SK-N-SH treated with all-trans-retinoic acid at 6 μM for 48 hours (cell line): ENCODE measurements at regions not wholly inside any gene's neighbourhood (a gene's known extent, or its start where the extent isn't known, plus 50 kb on each side); places are given as distances from the start of the nearest gene placed in this dataset.

ENCODE experiments used
- ATAC-seq: fragments of 200-7000 bp; cut with Tn5 transposase; 3 replicates; pipeline ENCODE4 v1.9.1; 2020; ENCODE audit warnings: mild to moderate bottlenecking, moderate library complexity
- ARNTL ChIP-seq: fragments of 450-650 bp; formaldehyde crosslinking; IDR thresholded peaks from 2 replicates; pipeline ENCODE4 v1.5.0; 2020; ENCODE audit warnings: low read depth, mild to moderate bottlenecking, moderate library complexity, borderline replicate concordance
- CSDC2 ChIP-seq: fragments of 250-450 bp; sonication (Bioruptor Pico); IDR thresholded peaks from 2 replicates; pipeline ENCODE4 v1.5.0; 2020; ENCODE audit warnings: mild to moderate bottlenecking, moderate library complexity
- CSRNP3 ChIP-seq: fragments of 250-450 bp; sonication (Bioruptor Pico); IDR thresholded peaks from 2 replicates; pipeline ENCODE4 v1.5.1; 2021; ENCODE audit warnings: mild to moderate bottlenecking, moderate library complexity
- ESRRG ChIP-seq: fragments of 250-450 bp; sonication (Bioruptor Pico); IDR thresholded peaks from 2 replicates; pipeline ENCODE4 v1.6.1; 2021; ENCODE audit warnings: mild to moderate bottlenecking
- GLIS3 ChIP-seq: fragments of 250-450 bp; sonication (Bioruptor Pico); IDR thresholded peaks from 2 replicates; pipeline ENCODE4 v1.5.0; 2020; ENCODE audit warnings: mild to moderate bottlenecking, moderate library complexity
- ISL1 ChIP-seq: fragments of 250-450 bp; sonication (Bioruptor Pico); IDR thresholded peaks from 2 replicates; pipeline ENCODE4 v2.1.2; 2022; ENCODE audit warnings: mild to moderate bottlenecking, moderate library complexity
- OSR1 ChIP-seq: fragments of 250-450 bp; sonication (Bioruptor Pico); IDR thresholded peaks from 2 replicates; pipeline ENCODE4 v1.8.0; 2022; ENCODE audit warnings: moderate library complexity, mild to moderate bottlenecking, inconsistent platforms
- PPARA ChIP-seq: fragments of 250-450 bp; sonication (Bioruptor Pico); IDR thresholded peaks from 2 replicates; pipeline ENCODE4 v1.5.0; 2020; ENCODE audit warnings: mild to moderate bottlenecking, borderline replicate concordance
- SNAI2 ChIP-seq: fragments of 250-450 bp; sonication (Bioruptor Pico); IDR thresholded peaks from 2 replicates; pipeline ENCODE4 v1.5.0; 2020; ENCODE audit warnings: mild to moderate bottlenecking, moderate library complexity
- TCF4 ChIP-seq: fragments of 250-450 bp; sonication (Bioruptor Pico); IDR thresholded peaks from 2 replicates; pipeline ENCODE4 v1.8.0; 2021; ENCODE audit warnings: mild to moderate bottlenecking, moderate library complexity, borderline replicate concordance
- TOX ChIP-seq: fragments of 250-450 bp; sonication (Bioruptor Pico); IDR thresholded peaks from 2 replicates; pipeline ENCODE4 v1.8.0; 2021; ENCODE audit warnings: mild to moderate bottlenecking, moderate library complexity, borderline replicate concordance
- TSHZ2 ChIP-seq: fragments of 250-450 bp; sonication (Bioruptor Pico); IDR thresholded peaks from 2 replicates; pipeline ENCODE4 v1.5.0; 2020; ENCODE audit warnings: mild to moderate bottlenecking, moderate library complexity
- ZC3H10 ChIP-seq: fragments of 250-450 bp; sonication (Bioruptor Pico); IDR thresholded peaks from 2 replicates; pipeline ENCODE4 v1.5.1; 2021; ENCODE audit warnings: mild to moderate bottlenecking, moderate library complexity
- ZFP3 ChIP-seq: fragments of 250-450 bp; sonication (Bioruptor Pico); IDR thresholded peaks from 2 replicates; pipeline ENCODE4 v1.5.0; 2020; ENCODE audit warnings: mild to moderate bottlenecking, moderate library complexity
- ZFP30 ChIP-seq: fragments of 450-650 bp; formaldehyde crosslinking; IDR thresholded peaks from 2 replicates; pipeline ENCODE4 v1.5.0; 2022; ENCODE audit warnings: mild to moderate bottlenecking, moderate library complexity
- ZNF565 ChIP-seq: fragments of 450-650 bp; formaldehyde crosslinking; conservative IDR thresholded peaks from 2 replicates; pipeline ENCODE4 v1.5.0; 2020; ENCODE audit warnings: low read depth, mild to moderate bottlenecking, moderate library complexity
- ZNF8 ChIP-seq: fragments of 450-650 bp; formaldehyde crosslinking; IDR thresholded peaks from 2 replicates; pipeline ENCODE4 v1.5.0; 2020; ENCODE audit warnings: mild to moderate bottlenecking, moderate library complexity
- TF ChIP-seq, protein P1 (sequence below): fragments of 250-450 bp; sonication (Bioruptor Pico); IDR thresholded peaks from 2 replicates; pipeline ENCODE4 v1.8.0; 2020; ENCODE audit warnings: mild to moderate bottlenecking, moderate library complexity, borderline replicate concordance
- TF ChIP-seq, protein P2 (sequence below): fragments of 250-450 bp; sonication (Bioruptor Pico); IDR thresholded peaks from 2 replicates; pipeline ENCODE4 v1.8.0; 2021; ENCODE audit warnings: low read depth, mild to moderate bottlenecking, moderate library complexity, borderline replicate concordance
- TF ChIP-seq, protein P3 (sequence below): fragments of 250-450 bp; sonication (Bioruptor Pico); IDR thresholded peaks from 2 replicates; pipeline ENCODE4 v1.5.1; 2020; ENCODE audit warnings: low read depth, mild to moderate bottlenecking, moderate library complexity

- TF ChIP-seq PPARA (CRISPR knock-in tag), result no peak
- no peak for TF ChIP-seq TSHZ2
- TF ChIP-seq, protein P1, sequence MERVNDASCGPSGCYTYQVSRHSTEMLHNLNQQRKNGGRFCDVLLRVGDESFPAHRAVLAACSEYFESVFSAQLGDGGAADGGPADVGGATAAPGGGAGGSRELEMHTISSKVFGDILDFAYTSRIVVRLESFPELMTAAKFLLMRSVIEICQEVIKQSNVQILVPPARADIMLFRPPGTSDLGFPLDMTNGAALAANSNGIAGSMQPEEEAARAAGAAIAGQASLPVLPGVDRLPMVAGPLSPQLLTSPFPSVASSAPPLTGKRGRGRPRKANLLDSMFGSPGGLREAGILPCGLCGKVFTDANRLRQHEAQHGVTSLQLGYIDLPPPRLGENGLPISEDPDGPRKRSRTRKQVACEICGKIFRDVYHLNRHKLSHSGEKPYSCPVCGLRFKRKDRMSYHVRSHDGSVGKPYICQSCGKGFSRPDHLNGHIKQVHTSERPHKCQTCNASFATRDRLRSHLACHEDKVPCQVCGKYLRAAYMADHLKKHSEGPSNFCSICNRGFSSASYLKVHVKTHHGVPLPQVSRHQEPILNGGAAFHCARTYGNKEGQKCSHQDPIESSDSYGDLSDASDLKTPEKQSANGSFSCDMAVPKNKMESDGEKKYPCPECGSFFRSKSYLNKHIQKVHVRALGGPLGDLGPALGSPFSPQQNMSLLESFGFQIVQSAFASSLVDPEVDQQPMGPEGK (CRISPR knock-in tag), result no peak
- TF ChIP-seq CSDC2 (CRISPR knock-in tag), result no peak
- no peak for TF ChIP-seq SNAI2 (CRISPR knock-in tag)
- TF ChIP-seq ZFP3 (CRISPR knock-in tag), result no peak
- TF ChIP-seq ZFP30, result no peak
- TF ChIP-seq ISL1 (CRISPR knock-in tag), result no peak
- no peak for TF ChIP-seq ARNTL (CRISPR knock-in tag)
- no peak for TF ChIP-seq ZNF565 (CRISPR knock-in tag)
- no peak for TF ChIP-seq TCF4
- no peak for TF ChIP-seq TOX (CRISPR knock-in tag)
- TF ChIP-seq, protein P2, sequence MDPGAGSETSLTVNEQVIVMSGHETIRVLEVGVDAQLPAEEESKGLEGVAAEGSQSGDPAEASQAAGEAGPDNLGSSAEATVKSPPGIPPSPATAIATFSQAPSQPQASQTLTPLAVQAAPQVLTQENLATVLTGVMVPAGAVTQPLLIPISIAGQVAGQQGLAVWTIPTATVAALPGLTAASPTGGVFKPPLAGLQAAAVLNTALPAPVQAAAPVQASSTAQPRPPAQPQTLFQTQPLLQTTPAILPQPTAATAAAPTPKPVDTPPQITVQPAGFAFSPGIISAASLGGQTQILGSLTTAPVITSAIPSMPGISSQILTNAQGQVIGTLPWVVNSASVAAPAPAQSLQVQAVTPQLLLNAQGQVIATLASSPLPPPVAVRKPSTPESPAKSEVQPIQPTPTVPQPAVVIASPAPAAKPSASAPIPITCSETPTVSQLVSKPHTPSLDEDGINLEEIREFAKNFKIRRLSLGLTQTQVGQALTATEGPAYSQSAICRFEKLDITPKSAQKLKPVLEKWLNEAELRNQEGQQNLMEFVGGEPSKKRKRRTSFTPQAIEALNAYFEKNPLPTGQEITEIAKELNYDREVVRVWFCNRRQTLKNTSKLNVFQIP (CRISPR knock-in tag), result no peak
- no peak for TF ChIP-seq OSR1 (CRISPR knock-in tag)
- TF ChIP-seq, protein P3, sequence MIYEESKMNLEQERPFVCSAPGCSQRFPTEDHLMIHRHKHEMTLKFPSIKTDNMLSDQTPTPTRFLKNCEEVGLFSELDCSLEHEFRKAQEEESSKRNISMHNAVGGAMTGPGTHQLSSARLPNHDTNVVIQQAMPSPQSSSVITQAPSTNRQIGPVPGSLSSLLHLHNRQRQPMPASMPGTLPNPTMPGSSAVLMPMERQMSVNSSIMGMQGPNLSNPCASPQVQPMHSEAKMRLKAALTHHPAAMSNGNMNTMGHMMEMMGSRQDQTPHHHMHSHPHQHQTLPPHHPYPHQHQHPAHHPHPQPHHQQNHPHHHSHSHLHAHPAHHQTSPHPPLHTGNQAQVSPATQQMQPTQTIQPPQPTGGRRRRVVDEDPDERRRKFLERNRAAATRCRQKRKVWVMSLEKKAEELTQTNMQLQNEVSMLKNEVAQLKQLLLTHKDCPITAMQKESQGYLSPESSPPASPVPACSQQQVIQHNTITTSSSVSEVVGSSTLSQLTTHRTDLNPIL (CRISPR knock-in tag), result no peak
- TF ChIP-seq ZNF8 (CRISPR knock-in tag), result no peak
- TF ChIP-seq GLIS3 (CRISPR knock-in tag), result no peak
- ATAC-seq, result no peak
Measured at GRCh38 chr13:80408270-80408669, 67.3 kb upstream of the SPRY2 start.

DNA sequence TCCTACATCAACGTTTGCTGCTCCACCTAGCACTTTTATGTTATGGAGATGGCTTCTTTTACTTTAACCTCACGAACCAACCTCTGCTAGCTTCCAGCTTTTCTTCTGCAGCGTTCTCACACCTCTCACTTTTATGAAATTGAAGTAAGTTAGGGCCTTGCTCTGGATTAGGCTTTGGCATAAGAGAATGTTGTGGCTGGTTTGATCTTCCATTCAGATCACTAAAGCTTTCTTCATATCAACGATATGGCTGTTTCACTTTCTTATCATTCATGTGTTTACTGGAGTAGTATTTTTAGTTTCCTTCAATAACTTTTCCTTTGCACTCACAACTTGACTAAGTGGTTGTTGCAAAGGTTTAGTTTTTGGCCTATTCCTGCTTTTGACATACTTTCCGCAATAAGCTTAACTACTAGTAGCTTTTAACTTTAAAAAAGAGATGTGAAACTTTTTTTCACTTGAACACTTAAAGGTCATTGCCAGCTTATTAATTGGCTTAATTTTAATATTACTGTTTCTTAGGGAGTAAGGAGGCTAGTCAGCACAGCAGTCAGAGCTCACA, 60.0 kb upstream of the SPRY2 start:
- TF ChIP-seq ESRRG (CRISPR knock-in tag) (no peak), ZFP30 (no peak), CSRNP3 (CRISPR knock-in tag) (no peak), ZC3H10 (CRISPR knock-in tag) (no peak), TOX (CRISPR knock-in tag) (no peak), ISL1 (CRISPR knock-in tag) (no peak), TCF4 (no peak), CSDC2 (CRISPR knock-in tag) (no peak), ZNF8 (CRISPR knock-in tag) (no peak)
- TF ChIP-seq, protein P2 (CRISPR knock-in tag), result no peak
- ATAC-seq, result no peak
